Lower lobe of right lung (tissue), 2 donors: ENCODE measurements at regions not wholly inside any gene's neighbourhood (a gene's known extent, or its start where the extent isn't known, plus 50 kb on each side); places are given as distances from the start of the nearest gene placed in this dataset.

Experiments used
- ATAC-seq, 2 donors: fragments of 200-7000 bp; cut with Tn5 transposase; one replicate each; pipeline ENCODE4 v1.9.1; 2020 to 2022; ENCODE audit warnings: mild to moderate bottlenecking in 2 of 2, moderate library complexity in 2 of 2
- DNase-seq: peaks from one replicate; pipeline ENCODE4 v3.0.0-alpha.2; 2020
- H3K27ac ChIP-seq: fragments of 200-600 bp; one replicate; pipeline ENCODE4 v1.8.0; 2022
- H3K27me3 ChIP-seq: fragments of 200-600 bp; one replicate; pipeline ENCODE4 v1.8.0; 2022; ENCODE audit warnings: low read depth
- H3K36me3 ChIP-seq: fragments of 200-600 bp; one replicate; pipeline ENCODE4 v1.8.0; 2022; ENCODE audit warnings: mild to moderate bottlenecking
- H3K4me1 ChIP-seq: fragments of 200-600 bp; one replicate; pipeline ENCODE4 v1.8.0; 2022
- H3K4me3 ChIP-seq: fragments of 200-600 bp; one replicate; pipeline ENCODE4 v1.8.0; 2022; ENCODE audit warnings: mild to moderate bottlenecking
- H3K9me3 ChIP-seq: fragments of 200-600 bp; one replicate; pipeline ENCODE4 v1.8.0; 2022
- CTCF ChIP-seq: fragments of 200-600 bp; IDR thresholded peaks from one replicate; pipeline ENCODE4 v1.8.0; 2022; ENCODE audit warnings: antibody characterized with exemption, mild to moderate bottlenecking
- intact Hi-C: fragments of 100-400 bp; cut with DNase I; formaldehyde crosslinking; loops from one replicate; pipeline ENCODE4 v1.11.0; 2022
- donor health status: DM: no; HTN: yes; CAD: no; lungs with severe emphysema.

GRCh38 chr2:128981353-128981752, 662.7 kb upstream of the HS6ST1 start:
- H3K27ac ChIP-seq, result no peak overlapping the region
- no peak for TF ChIP-seq CTCF
- no peak overlapping the region for H3K4me3 ChIP-seq
- H3K36me3 ChIP-seq, result no peaks in the 10 kb centered on the region
- no peaks in the 10 kb centered on the region for H3K4me1 ChIP-seq
- no peaks in the 10 kb centered on the region for H3K27me3 ChIP-seq
- H3K9me3 ChIP-seq, result no peaks in the 10 kb centered on the region
- intact Hi-C loops, result no loop called here
- ATAC-seq, result no peak
- no peak for DNase-seq

DNA sequence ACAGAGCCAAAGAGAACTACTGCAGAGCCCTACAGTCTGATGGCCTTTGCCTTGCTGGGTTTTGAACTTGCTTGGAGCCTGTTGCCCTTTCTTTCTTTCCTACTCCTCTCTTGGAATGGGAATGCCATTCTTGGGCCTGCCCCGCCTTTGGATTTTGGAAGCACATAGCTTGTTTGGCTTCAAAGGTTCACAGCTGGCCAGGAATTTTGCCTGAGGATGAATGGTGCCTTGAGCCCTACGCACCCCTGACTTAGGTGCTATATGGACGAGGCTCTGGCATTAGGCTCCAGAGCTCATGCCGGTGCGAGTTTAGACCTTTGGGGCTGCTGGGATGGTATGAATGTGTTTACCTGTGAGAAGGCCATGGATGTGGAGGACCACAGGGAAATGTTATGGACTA, 663.3 kb upstream of the HS6ST1 start:
- no peaks in the 10 kb centered on the region for H3K9me3 ChIP-seq
- H3K4me3 ChIP-seq, result no peak overlapping the region
- ATAC-seq (no peak), DNase-seq (no peak)
- H3K27ac ChIP-seq, result no peak overlapping the region
- H3K4me1 ChIP-seq, result no peaks in the 10 kb centered on the region
- no peak for TF ChIP-seq CTCF
- H3K27me3 ChIP-seq, result no peaks in the 10 kb centered on the region
- intact Hi-C loops, result no loop called here
- no peaks in the 10 kb centered on the region for H3K36me3 ChIP-seq

- TF ChIP-seq CTCF, result no peak
- intact Hi-C loops, result no loop called here
Measured at GRCh38 chr2:128982670-128983069, 664.0 kb upstream of the HS6ST1 start.

GRCh38 chr2:128983094-128983493, 664.4 kb upstream of the HS6ST1 start:
- Histone ChIP-seq H3K4me3 (no peak overlapping the region), H3K4me1 (no peaks in the 10 kb centered on the region), H3K27ac (no peak overlapping the region), H3K9me3 (no peaks in the 10 kb centered on the region), H3K36me3 (no peaks in the 10 kb centered on the region), H3K27me3 (no peaks in the 10 kb centered on the region)
- intact Hi-C loops, result no loop called here
- no peak for DNase-seq
- TF ChIP-seq CTCF, result no peak
- ATAC-seq, result no peak

More at GRCh38 chr2:128982670-128983069, 664.0 kb upstream of the HS6ST1 start:
- DNase-seq, result no peak
- H3K4me1 ChIP-seq, result no peaks in the 10 kb centered on the region
- no peaks in the 10 kb centered on the region for H3K36me3 ChIP-seq
- no peaks in the 10 kb centered on the region for H3K9me3 ChIP-seq
- H3K27ac ChIP-seq, result no peak overlapping the region
- ATAC-seq, result no peak
- no peaks in the 10 kb centered on the region for H3K27me3 ChIP-seq
- no peak overlapping the region for H3K4me3 ChIP-seq

GRCh38 chr2:128984081-128984480, 665.4 kb upstream of the HS6ST1 start:
- Histone ChIP-seq H3K27me3 (no peaks in the 10 kb centered on the region), H3K9me3 (no peaks in the 10 kb centered on the region), H3K27ac (no peak overlapping the region), H3K4me3 (no peak overlapping the region), H3K4me1 (no peaks in the 10 kb centered on the region), H3K36me3 (no peaks in the 10 kb centered on the region)
- intact Hi-C loops, result no loop called here
- TF ChIP-seq CTCF, result no peak
- no peak for DNase-seq
- no peak for ATAC-seq

DNA sequence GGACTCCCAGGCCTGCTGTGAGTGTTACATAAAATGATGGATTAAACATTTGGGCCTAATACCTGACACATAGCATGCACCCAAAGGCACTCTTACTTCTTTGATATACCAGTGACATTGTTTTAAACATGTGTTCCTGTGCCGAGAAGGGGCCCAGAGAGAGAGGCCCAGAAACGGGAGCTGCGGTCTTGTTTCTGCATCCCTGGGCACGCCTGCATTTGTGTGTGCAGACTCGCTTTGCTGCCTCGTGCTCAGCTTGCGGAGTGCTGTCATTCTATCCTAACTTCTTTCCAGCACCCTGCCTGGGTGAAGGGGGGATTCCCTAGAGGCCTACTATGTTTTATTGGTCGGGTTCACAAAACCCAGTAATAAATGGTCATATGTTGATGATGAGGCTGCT, 666.2 kb upstream of the HS6ST1 start:
- DNase-seq, result no peak

More for the DNA sequence above, 666.2 kb upstream of the HS6ST1 start:
- no peak overlapping the region for H3K27ac ChIP-seq
- H3K9me3 ChIP-seq, result no peaks in the 10 kb centered on the region
- H3K36me3 ChIP-seq, result no peaks in the 10 kb centered on the region
- ATAC-seq, result no peak
- TF ChIP-seq CTCF, result no peak
- no peaks in the 10 kb centered on the region for H3K27me3 ChIP-seq
- intact Hi-C loops, result no loop called here
- H3K4me3 ChIP-seq, result no peak overlapping the region
- H3K4me1 ChIP-seq, result no peaks in the 10 kb centered on the region
